ENCODE measurements at regions not wholly inside any gene's neighbourhood (a gene's known extent, or its start where the extent isn't known, plus 50 kb on each side); places are given as distances from the start of the nearest gene placed in this dataset.

GRCh38 chr5:175284806-175285205 is 159.2 kb downstream of the DRD1 start:
- TF ChIP-seq, protein P1, sequence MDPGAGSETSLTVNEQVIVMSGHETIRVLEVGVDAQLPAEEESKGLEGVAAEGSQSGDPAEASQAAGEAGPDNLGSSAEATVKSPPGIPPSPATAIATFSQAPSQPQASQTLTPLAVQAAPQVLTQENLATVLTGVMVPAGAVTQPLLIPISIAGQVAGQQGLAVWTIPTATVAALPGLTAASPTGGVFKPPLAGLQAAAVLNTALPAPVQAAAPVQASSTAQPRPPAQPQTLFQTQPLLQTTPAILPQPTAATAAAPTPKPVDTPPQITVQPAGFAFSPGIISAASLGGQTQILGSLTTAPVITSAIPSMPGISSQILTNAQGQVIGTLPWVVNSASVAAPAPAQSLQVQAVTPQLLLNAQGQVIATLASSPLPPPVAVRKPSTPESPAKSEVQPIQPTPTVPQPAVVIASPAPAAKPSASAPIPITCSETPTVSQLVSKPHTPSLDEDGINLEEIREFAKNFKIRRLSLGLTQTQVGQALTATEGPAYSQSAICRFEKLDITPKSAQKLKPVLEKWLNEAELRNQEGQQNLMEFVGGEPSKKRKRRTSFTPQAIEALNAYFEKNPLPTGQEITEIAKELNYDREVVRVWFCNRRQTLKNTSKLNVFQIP (CRISPR knock-in tag; IDR thresholded peaks at IDR 0.05; ENCODE audit: borderline replicate concordance, low read depth), result no peak
- TF ChIP-seq, protein P2, sequence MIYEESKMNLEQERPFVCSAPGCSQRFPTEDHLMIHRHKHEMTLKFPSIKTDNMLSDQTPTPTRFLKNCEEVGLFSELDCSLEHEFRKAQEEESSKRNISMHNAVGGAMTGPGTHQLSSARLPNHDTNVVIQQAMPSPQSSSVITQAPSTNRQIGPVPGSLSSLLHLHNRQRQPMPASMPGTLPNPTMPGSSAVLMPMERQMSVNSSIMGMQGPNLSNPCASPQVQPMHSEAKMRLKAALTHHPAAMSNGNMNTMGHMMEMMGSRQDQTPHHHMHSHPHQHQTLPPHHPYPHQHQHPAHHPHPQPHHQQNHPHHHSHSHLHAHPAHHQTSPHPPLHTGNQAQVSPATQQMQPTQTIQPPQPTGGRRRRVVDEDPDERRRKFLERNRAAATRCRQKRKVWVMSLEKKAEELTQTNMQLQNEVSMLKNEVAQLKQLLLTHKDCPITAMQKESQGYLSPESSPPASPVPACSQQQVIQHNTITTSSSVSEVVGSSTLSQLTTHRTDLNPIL (CRISPR knock-in tag; IDR thresholded peaks at IDR 0.05; ENCODE audit: low read depth), result no peak
- ATAC-seq, result no peak

GRCh38 chr5:175282611-175283225 is 161.3 kb downstream of the DRD1 start:
- ATAC-seq, result no peak
- no peak for TF ChIP-seq ZC3H10 (CRISPR knock-in tag; IDR thresholded peaks at IDR 0.05)
- TF ChIP-seq ARNTL (CRISPR knock-in tag; IDR thresholded peaks at IDR 0.05; ENCODE audit: borderline replicate concordance, low read depth), result no peak
- TF ChIP-seq ZNF70 (CRISPR knock-in tag; IDR thresholded peaks at IDR 0.05), result no peak
- TF ChIP-seq OSR1 (CRISPR knock-in tag; IDR thresholded peaks at IDR 0.05), result no peak
- no peak for TF ChIP-seq TSHZ2 (CRISPR knock-in tag; IDR thresholded peaks at IDR 0.05)
- TF ChIP-seq ZFP3 (CRISPR knock-in tag; IDR thresholded peaks at IDR 0.05), result no peak
- no peak for TF ChIP-seq RARB (CRISPR knock-in tag; IDR thresholded peaks at IDR 0.05)
- no peak for TF ChIP-seq TOX (CRISPR knock-in tag; IDR thresholded peaks at IDR 0.05; ENCODE audit: borderline replicate concordance)
- no peak for TF ChIP-seq ESRRG (CRISPR knock-in tag; IDR thresholded peaks at IDR 0.05)
- TF ChIP-seq PATZ1 (CRISPR knock-in tag; IDR thresholded peaks at IDR 0.05; ENCODE audit: borderline replicate concordance), result no peak
- no peak for TF ChIP-seq ZFP30 (CRISPR knock-in tag; IDR thresholded peaks at IDR 0.05)
- TF ChIP-seq ISL1 (CRISPR knock-in tag; IDR thresholded peaks at IDR 0.05), result no peak
- TF ChIP-seq ZNF8 (CRISPR knock-in tag; IDR thresholded peaks at IDR 0.05), result no peak
- TF ChIP-seq CSDC2 (CRISPR knock-in tag; IDR thresholded peaks at IDR 0.05), result no peak
- TF ChIP-seq, protein P2 (CRISPR knock-in tag; IDR thresholded peaks at IDR 0.05; ENCODE audit: low read depth), result no peak
- TF ChIP-seq TCF4 (CRISPR knock-in tag; IDR thresholded peaks at IDR 0.05; ENCODE audit: borderline replicate concordance), result no peak
- TF ChIP-seq ZNF565 (CRISPR knock-in tag; conservative IDR thresholded peaks at IDR 0.05; ENCODE audit: low read depth), result no peak

- no peak for ATAC-seq
- TF ChIP-seq TOX (CRISPR knock-in tag; IDR thresholded peaks at IDR 0.05; ENCODE audit: borderline replicate concordance), result no peak
- TF ChIP-seq OSR1 (CRISPR knock-in tag; IDR thresholded peaks at IDR 0.05), result no peak
- TF ChIP-seq, protein P2 (CRISPR knock-in tag; IDR thresholded peaks at IDR 0.05; ENCODE audit: low read depth), result no peak
- no peak for TF ChIP-seq ZNF565 (CRISPR knock-in tag; conservative IDR thresholded peaks at IDR 0.05; ENCODE audit: low read depth)
- TF ChIP-seq ZNF70 (CRISPR knock-in tag; IDR thresholded peaks at IDR 0.05), result no peak
- TF ChIP-seq PPARA (CRISPR knock-in tag; IDR thresholded peaks at IDR 0.05; ENCODE audit: borderline replicate concordance), result no peak
- TF ChIP-seq BACH2 (CRISPR knock-in tag; IDR thresholded peaks at IDR 0.05; ENCODE audit: borderline replicate concordance), result no peak
- TF ChIP-seq ZC3H10 (CRISPR knock-in tag; IDR thresholded peaks at IDR 0.05), result no peak
- TF ChIP-seq, protein P1 (CRISPR knock-in tag; IDR thresholded peaks at IDR 0.05; ENCODE audit: borderline replicate concordance, low read depth), result no peak
- TF ChIP-seq CSRNP3 (CRISPR knock-in tag; IDR thresholded peaks at IDR 0.05), result no peak
- no peak for TF ChIP-seq ZFP30 (CRISPR knock-in tag; IDR thresholded peaks at IDR 0.05)
Observed at GRCh38 chr5:175281714-175282113, 162.3 kb downstream of the DRD1 start.
